ENCODE measurements at regions not wholly inside any gene's neighbourhood (a gene's known extent, or its start where the extent isn't known, plus 50 kb on each side); places are given as distances from the start of the nearest gene placed in this dataset.

DNA sequence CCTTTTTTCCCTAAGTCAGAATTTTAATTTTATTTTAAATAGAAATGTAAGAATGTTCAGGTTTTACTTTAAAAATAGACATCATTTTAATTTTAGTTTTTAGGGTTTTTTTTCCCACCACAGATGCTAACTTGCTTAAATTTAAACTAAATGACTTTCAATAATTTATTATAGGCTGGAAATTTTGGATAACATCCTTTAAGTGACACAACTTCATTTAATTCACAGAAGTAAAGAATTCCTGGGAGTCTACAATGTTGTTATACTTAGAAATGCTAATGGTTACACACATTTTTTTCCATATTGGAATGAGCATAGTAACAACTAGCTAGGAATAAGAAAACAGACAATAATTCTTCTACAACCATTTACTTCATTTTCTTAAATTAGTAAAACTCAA is 90.5 kb upstream of the PDE10A start:
- Histone ChIP-seq H3K36me3 (no peaks in the 10 kb centered on the region), H3K4me3 (no peak overlapping the region), H3K27me3 (no peaks in the 10 kb centered on the region), H3K27ac (no peak overlapping the region), H3K4me1 (no peaks in the 10 kb centered on the region), H3K9ac (ENCODE audit: low read depth in 2 of 2, low read length in 2 of 2) (no peak overlapping the region), H3K9me3 (no peaks in the 10 kb centered on the region)
- TF ChIP-seq, protein P1, sequence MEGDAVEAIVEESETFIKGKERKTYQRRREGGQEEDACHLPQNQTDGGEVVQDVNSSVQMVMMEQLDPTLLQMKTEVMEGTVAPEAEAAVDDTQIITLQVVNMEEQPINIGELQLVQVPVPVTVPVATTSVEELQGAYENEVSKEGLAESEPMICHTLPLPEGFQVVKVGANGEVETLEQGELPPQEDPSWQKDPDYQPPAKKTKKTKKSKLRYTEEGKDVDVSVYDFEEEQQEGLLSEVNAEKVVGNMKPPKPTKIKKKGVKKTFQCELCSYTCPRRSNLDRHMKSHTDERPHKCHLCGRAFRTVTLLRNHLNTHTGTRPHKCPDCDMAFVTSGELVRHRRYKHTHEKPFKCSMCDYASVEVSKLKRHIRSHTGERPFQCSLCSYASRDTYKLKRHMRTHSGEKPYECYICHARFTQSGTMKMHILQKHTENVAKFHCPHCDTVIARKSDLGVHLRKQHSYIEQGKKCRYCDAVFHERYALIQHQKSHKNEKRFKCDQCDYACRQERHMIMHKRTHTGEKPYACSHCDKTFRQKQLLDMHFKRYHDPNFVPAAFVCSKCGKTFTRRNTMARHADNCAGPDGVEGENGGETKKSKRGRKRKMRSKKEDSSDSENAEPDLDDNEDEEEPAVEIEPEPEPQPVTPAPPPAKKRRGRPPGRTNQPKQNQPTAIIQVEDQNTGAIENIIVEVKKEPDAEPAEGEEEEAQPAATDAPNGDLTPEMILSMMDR (IDR thresholded peaks at IDR 0.05) = no peak
- intact Hi-C loops (cut with DNase I) = no loop called here
- no peak for DNase-seq

DNA sequence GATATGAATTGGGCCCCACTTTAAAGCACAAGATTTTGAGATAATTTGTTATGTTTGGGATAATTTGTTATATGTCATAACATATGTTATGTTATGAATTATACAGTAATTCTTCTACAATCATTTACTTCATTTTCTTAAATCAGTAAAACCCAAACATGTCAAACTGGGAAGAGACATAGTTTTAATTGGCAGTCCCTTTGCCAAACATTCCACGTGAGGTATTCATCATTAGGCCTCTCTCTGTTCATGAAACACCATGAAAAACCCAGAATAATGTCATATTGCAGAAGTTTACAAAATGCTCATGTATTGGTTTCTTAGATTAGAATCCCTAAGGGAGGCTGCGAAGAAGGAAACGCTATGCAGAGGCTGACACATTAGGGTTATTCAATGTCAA is 89.4 kb upstream of the PDE10A start:
- Histone ChIP-seq H3K9me3 (no peaks in the 10 kb centered on the region), H3K36me3 (no peaks in the 10 kb centered on the region), H3K9ac (ENCODE audit: low read depth in 2 of 2, low read length in 2 of 2) (no peak overlapping the region), H3K27ac (no peak overlapping the region), H3K4me3 (no peak overlapping the region), H3K27me3 (no peaks in the 10 kb centered on the region), H3K4me1 (no peaks in the 10 kb centered on the region)
- intact Hi-C loops (cut with DNase I) = no loop called here
- TF ChIP-seq, protein P1 (IDR thresholded peaks at IDR 0.05) = no peak
- DNase-seq = no peak

DNA sequence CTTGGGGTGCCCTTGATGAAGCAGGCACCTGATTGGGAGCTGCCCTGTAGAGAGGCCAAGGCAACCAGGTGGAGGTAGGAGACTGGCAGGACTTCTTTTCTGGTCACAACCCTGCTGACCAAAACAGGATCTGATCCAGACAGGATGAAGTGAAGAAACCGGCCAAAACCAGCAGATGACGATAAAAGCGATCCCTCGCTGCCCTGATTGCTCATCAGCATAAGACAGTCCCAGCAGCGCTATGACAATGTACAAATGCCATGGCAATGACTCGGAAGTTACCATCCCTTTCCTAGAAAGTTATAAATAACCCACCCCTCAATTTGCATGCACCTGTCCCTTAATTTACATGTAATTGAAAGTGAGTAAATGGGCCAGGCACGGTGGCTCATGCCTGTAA is 88.4 kb upstream of the PDE10A start:
- H3K9me3 ChIP-seq = no peaks in the 10 kb centered on the region
- H3K9ac ChIP-seq (ENCODE audit: low read depth in 2 of 2, low read length in 2 of 2) = no peak overlapping the region
- no peaks in the 10 kb centered on the region for H3K36me3 ChIP-seq
- H3K27me3 ChIP-seq = no peaks in the 10 kb centered on the region
- H3K4me1 ChIP-seq = no peaks in the 10 kb centered on the region
- intact Hi-C loops (cut with DNase I) = no loop called here
- TF ChIP-seq, protein P1 (IDR thresholded peaks at IDR 0.05) = no peak
- no peak overlapping the region for H3K4me3 ChIP-seq
- DNase-seq = no peak
- no peak overlapping the region for H3K27ac ChIP-seq

DNA sequence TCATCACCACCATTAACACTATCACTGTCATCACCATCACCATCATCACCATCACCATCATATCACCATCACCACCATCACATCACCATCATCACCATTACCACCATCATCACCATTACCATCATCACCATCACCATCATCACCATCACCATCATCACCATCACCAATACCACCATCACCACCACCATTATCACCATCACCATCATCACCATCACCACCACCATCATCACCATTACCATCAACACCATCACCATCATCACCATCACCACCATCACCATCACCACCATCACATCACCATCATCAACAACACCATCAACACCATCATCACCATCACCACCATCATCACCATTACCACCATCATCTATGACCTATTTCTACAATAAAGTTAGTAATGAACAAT is 86.1 kb upstream of the PDE10A start:
- no peak overlapping the region for H3K9ac ChIP-seq (ENCODE audit: low read depth in 2 of 2, low read length in 2 of 2)

DNA sequence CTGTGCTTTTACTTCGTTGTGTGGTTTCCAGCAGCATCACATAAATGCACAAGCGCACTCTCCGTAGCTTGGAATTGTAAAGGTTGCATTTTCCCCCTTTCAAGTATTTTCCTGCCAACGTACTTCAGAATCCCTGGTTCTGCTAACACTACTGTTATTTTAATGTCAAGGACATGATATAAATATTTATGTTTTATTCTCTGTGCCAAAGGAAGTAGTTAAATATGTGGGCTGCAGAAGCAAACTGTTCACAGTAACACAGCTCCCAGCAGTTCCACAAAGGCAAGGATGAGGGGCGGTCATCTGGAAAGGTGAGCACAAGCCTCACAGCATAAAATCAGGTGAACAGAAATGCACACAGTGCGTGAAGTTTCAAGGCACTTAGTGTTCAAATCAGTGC is 85.3 kb upstream of the PDE10A start:
- TF ChIP-seq, protein P1 (IDR thresholded peaks at IDR 0.05) = no peak
- intact Hi-C loops (cut with DNase I) = no loop called here
- Histone ChIP-seq H3K27ac (no peak overlapping the region), H3K4me3 (no peak overlapping the region), H3K36me3 (no peaks in the 10 kb centered on the region), H3K9me3 (no peaks in the 10 kb centered on the region), H3K9ac (ENCODE audit: low read depth in 2 of 2, low read length in 2 of 2) (no peak overlapping the region), H3K4me1 (no peaks in the 10 kb centered on the region), H3K27me3 (no peaks in the 10 kb centered on the region)
- no peak for DNase-seq

More for the DNA sequence above, 86.1 kb upstream of the PDE10A start:
- Histone ChIP-seq H3K9me3 (no peaks in the 10 kb centered on the region), H3K27ac (no peak overlapping the region), H3K27me3 (no peaks in the 10 kb centered on the region), H3K4me3 (no peak overlapping the region), H3K4me1 (no peaks in the 10 kb centered on the region), H3K36me3 (no peaks in the 10 kb centered on the region)
- TF ChIP-seq, protein P1 (IDR thresholded peaks at IDR 0.05) = no peak
- intact Hi-C loops (cut with DNase I) = no loop called here
- no peak for DNase-seq

DNA sequence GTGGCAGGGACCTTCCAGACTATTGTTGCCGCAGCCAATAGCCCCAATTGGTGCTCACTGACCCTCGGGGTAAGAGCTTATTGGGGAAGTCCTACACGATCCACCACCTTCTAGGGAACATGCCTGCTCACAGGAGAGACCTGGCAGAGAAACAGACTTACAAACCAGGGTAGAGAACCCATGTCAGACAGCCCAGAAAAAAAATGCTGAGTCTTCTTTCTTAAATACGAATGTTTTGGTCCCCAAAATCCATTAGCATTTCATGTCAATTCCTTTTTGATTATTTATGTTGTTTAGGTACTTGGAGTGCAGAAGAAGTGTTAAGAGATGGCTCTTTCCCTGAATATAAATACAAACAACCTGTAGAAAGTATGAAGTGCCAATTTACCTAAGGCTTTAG is 84.9 kb upstream of the PDE10A start:
- no peaks in the 10 kb centered on the region for H3K36me3 ChIP-seq
- no peak overlapping the region for H3K27ac ChIP-seq
- no peaks in the 10 kb centered on the region for H3K27me3 ChIP-seq
- no peaks in the 10 kb centered on the region for H3K4me1 ChIP-seq
- no peak overlapping the region for H3K4me3 ChIP-seq
- no peaks in the 10 kb centered on the region for H3K9me3 ChIP-seq
- no peak overlapping the region for H3K9ac ChIP-seq (ENCODE audit: low read depth in 2 of 2, low read length in 2 of 2)
- TF ChIP-seq, protein P1 (IDR thresholded peaks at IDR 0.05) = no peak
- intact Hi-C loops (cut with DNase I) = no loop called here
- DNase-seq = no peak

Measured in colonic mucosa (tissue), 4 donors.